ENCODE measurements at regions not wholly inside any gene's neighbourhood (a gene's known extent, or its start where the extent isn't known, plus 50 kb on each side); places are given as distances from the start of the nearest gene placed in this dataset.

DNA sequence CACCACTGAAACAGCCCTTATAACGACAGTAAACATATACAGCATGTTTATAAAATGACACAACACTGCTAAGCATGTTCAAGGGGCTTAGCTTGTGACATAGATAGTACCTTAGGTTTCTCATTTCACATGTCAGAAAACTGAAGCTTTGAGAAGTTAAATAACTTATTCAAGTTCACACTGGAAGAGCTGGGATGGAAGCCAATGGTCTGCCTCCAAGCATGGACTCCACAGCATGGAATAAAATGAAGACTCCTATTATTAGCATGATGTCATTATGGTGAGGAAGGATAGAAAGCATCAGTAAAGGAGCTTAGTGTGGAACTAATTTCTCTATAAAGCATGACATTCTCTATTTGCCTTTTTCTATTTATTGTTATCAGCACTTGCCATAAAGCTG is 316.7 kb downstream of the PLK2 start:
- Histone ChIP-seq H3K36me3 (ENCODE audit: insufficient read depth, low read depth, low read length) (no peaks in the 10 kb centered on the region), H3K27ac (ENCODE audit: low read length) (no peak overlapping the region), H3K4me3 (ENCODE audit: low read length) (no peak overlapping the region), H3K4me1 (ENCODE audit: insufficient read depth, low read length) (no peaks in the 10 kb centered on the region), H3K27me3 (ENCODE audit: insufficient read depth, low read length) (no peaks in the 10 kb centered on the region), H3K9ac (ENCODE audit: low read depth, low read length) (no peak overlapping the region), H3K9me3 (ENCODE audit: insufficient read depth, low read depth, low read length) (no peaks in the 10 kb centered on the region)

DNA sequence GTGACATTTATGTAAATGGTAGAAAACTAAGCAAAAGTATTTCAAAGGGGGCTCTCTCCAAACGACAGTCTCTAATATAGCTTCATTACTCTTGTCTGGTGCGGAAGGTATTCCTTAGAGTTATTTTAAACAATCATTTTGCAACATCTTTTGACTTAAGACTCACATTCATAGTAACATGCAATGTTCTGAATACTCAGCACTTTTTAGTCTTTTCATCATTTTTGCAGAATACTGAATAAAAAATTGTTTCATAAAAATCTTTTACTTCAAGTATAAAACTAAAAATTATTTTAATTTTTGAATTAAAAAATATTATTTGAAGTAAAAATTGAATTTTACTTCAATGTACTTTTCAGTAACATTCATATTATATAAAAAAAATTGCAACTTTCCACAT is 321.1 kb downstream of the PLK2 start:
- H3K27me3 ChIP-seq (ENCODE audit: insufficient read depth, low read length), result no peaks in the 10 kb centered on the region
- H3K9ac ChIP-seq (ENCODE audit: low read depth, low read length), result no peak overlapping the region
- H3K27ac ChIP-seq (ENCODE audit: low read length), result no peak overlapping the region
- no peaks in the 10 kb centered on the region for H3K9me3 ChIP-seq (ENCODE audit: insufficient read depth, low read depth, low read length)
- H3K4me1 ChIP-seq (ENCODE audit: insufficient read depth, low read length), result no peaks in the 10 kb centered on the region; the same call in 1 of the 2 replicates
- no peak overlapping the region for H3K4me3 ChIP-seq (ENCODE audit: low read length)
- no peaks in the 10 kb centered on the region for H3K36me3 ChIP-seq (ENCODE audit: insufficient read depth, low read depth, low read length)

GRCh38 chr5:58136406-58136805 is 323.5 kb downstream of the PLK2 start:
- no peaks in the 10 kb centered on the region for H3K9me3 ChIP-seq (ENCODE audit: insufficient read depth, low read depth, low read length)
- H3K27ac ChIP-seq (ENCODE audit: low read length), result no peak overlapping the region
- no peaks in the 10 kb centered on the region; the same call in 1 of the 2 replicates for H3K4me1 ChIP-seq (ENCODE audit: insufficient read depth, low read length)
- no peak overlapping the region for H3K4me3 ChIP-seq (ENCODE audit: low read length)
- no peak overlapping the region for H3K9ac ChIP-seq (ENCODE audit: low read depth, low read length)
- no peaks in the 10 kb centered on the region for H3K27me3 ChIP-seq (ENCODE audit: insufficient read depth, low read length)
- H3K36me3 ChIP-seq (ENCODE audit: insufficient read depth, low read depth, low read length), result no peaks in the 10 kb centered on the region

DNA sequence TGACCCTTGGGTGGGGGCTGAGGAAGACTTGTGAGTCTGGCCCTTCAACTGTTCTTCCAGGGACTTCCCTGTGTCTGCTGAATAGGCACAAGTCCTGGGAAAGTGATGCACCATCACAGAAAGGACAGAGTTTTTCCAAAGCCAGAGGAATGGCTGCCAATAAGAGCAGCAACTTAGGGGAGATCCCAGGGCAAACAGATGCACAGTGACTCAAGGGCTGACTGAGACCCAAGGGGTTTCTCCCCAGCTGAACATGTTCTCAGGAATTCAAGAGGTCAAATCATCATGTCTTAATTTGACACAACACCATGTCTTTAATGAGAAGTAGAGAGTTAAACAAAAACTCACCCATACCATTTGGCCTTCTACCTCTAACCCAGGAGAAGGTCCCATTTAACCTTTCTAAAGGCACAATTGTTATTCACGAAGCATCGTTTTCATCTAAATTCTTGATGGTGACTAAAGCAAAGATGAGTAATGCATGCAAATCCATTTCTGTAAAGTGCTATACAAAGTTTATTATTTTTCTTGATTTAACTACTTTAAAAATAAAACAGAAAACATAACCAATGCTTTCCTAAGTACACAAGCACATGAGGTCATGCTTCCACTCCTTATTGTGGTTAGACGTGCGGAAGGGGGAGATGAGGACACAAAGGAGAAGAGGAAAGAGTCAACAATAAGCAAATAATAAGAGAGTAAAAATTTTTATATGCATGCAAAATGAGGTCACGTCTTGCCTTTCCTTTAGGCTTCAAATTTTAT is 324.1 kb downstream of the PLK2 start:
- no peaks in the 10 kb centered on the region; the same call in 1 of the 2 replicates for H3K4me1 ChIP-seq (ENCODE audit: insufficient read depth, low read length)
- H3K27me3 ChIP-seq (ENCODE audit: insufficient read depth, low read length), result no peaks in the 10 kb centered on the region
- no peak overlapping the region for H3K4me3 ChIP-seq (ENCODE audit: low read length)
- no peaks in the 10 kb centered on the region for H3K9me3 ChIP-seq (ENCODE audit: insufficient read depth, low read depth, low read length)
- H3K9ac ChIP-seq (ENCODE audit: low read depth, low read length), result no peak overlapping the region
- no peaks in the 10 kb centered on the region for H3K36me3 ChIP-seq (ENCODE audit: insufficient read depth, low read depth, low read length)
- H3K27ac ChIP-seq (ENCODE audit: low read length), result no peak overlapping the region

DNA sequence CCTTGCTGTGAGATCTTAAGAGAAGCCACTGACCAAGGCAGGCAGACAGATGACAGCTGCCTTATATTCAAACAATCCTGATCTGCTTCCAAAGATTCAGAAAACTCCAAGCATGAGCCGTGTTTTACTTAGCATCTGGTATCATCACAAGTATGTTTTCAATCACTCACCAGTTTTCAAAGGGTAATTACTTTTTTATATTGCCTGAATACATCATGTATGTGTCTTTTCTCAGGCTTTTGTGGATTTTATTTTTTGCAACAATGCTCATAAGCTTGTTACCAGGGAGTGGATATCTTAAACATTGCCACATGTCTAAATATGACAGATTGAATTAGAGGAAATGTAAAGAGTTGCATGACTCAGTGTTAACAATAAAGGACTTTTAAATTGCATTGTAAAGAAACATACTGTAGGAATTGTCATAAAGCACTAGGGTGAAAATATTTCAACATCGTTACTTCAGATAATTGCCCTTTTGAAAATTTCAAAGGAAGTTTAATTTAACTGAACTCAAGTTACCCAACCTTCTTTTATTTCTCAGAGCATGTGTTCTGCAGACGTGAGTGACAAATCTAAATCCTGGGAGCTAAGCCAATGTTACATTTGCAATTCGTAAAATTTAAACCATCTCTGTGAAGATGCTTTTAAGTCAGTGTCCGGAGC is 326.1 kb downstream of the PLK2 start:
- H3K4me1 ChIP-seq (ENCODE audit: insufficient read depth, low read length), result no peaks in the 10 kb centered on the region; the same call in 1 of the 2 replicates
- H3K9me3 ChIP-seq (ENCODE audit: insufficient read depth, low read depth, low read length), result no peaks in the 10 kb centered on the region
- H3K9ac ChIP-seq (ENCODE audit: low read depth, low read length), result no peak overlapping the region
- H3K27ac ChIP-seq (ENCODE audit: low read length), result no peak overlapping the region
- H3K4me3 ChIP-seq (ENCODE audit: low read length), result no peak overlapping the region
- H3K27me3 ChIP-seq (ENCODE audit: insufficient read depth, low read length), result no peaks in the 10 kb centered on the region
- no peaks in the 10 kb centered on the region for H3K36me3 ChIP-seq (ENCODE audit: insufficient read depth, low read depth, low read length)

DNA sequence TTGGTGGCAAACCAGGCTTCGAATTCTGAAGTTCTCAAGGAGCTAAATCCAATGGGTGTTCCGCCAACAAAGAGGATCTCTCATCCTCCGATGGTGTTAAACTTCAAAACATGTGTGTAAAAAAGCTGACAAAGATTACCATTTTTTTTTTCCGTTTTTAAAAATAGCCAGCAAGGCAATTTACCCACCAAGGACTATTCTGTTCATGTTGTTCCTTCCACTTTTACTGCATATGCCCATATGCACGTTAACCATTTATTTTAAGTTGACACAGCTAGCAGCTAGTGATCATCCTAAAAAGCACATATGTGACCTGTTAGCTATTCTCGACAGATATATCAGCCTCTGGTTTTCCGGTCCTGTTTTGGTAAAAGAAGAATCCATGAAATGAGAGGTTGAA is 326.7 kb downstream of the PLK2 start:
- Histone ChIP-seq H3K27me3 (ENCODE audit: insufficient read depth, low read length) (no peaks in the 10 kb centered on the region), H3K4me1 (ENCODE audit: insufficient read depth, low read length) (no peaks in the 10 kb centered on the region; the same call in 1 of the 2 replicates), H3K9ac (ENCODE audit: low read depth, low read length) (no peak overlapping the region), H3K27ac (ENCODE audit: low read length) (no peak overlapping the region), H3K4me3 (ENCODE audit: low read length) (no peak overlapping the region), H3K9me3 (ENCODE audit: insufficient read depth, low read depth, low read length) (no peaks in the 10 kb centered on the region), H3K36me3 (ENCODE audit: insufficient read depth, low read depth, low read length) (no peaks in the 10 kb centered on the region)

- Histone ChIP-seq H3K27ac (ENCODE audit: low read length) (no peak overlapping the region), H3K4me1 (ENCODE audit: insufficient read depth, low read length) (no peaks in the 10 kb centered on the region), H3K4me3 (ENCODE audit: low read length) (no peak overlapping the region), H3K9me3 (ENCODE audit: insufficient read depth, low read depth, low read length) (no peaks in the 10 kb centered on the region), H3K27me3 (ENCODE audit: insufficient read depth, low read length) (no peaks in the 10 kb centered on the region), H3K36me3 (ENCODE audit: insufficient read depth, low read depth, low read length) (no peaks in the 10 kb centered on the region), H3K9ac (ENCODE audit: low read depth, low read length) (no peak overlapping the region)
These were observed 332.3 kb downstream of the PLK2 start for GRCh38 chr5:58127255-58128220.

GRCh38 chr5:58123501-58123900 is 336.4 kb downstream of the PLK2 start:
- no peaks in the 10 kb centered on the region for H3K9me3 ChIP-seq (ENCODE audit: insufficient read depth, low read depth, low read length)
- no peaks in the 10 kb centered on the region for H3K36me3 ChIP-seq (ENCODE audit: insufficient read depth, low read depth, low read length)
- H3K4me3 ChIP-seq (ENCODE audit: low read length), result no peak overlapping the region
- H3K4me1 ChIP-seq (ENCODE audit: insufficient read depth, low read length), result no peaks in the 10 kb centered on the region
- no peak overlapping the region for H3K9ac ChIP-seq (ENCODE audit: low read depth, low read length)
- H3K27ac ChIP-seq (ENCODE audit: low read length), result no peak overlapping the region
- H3K27me3 ChIP-seq (ENCODE audit: insufficient read depth, low read length), result no peaks in the 10 kb centered on the region

GRCh38 chr5:58122848-58123392 is 337.0 kb downstream of the PLK2 start:
- Histone ChIP-seq H3K36me3 (ENCODE audit: insufficient read depth, low read depth, low read length) (no peaks in the 10 kb centered on the region), H3K27me3 (ENCODE audit: insufficient read depth, low read length) (no peaks in the 10 kb centered on the region), H3K27ac (ENCODE audit: low read length) (no peak overlapping the region), H3K9ac (ENCODE audit: low read depth, low read length) (no peak overlapping the region), H3K9me3 (ENCODE audit: insufficient read depth, low read depth, low read length) (no peaks in the 10 kb centered on the region), H3K4me3 (ENCODE audit: low read length) (no peak overlapping the region), H3K4me1 (ENCODE audit: insufficient read depth, low read length) (no peaks in the 10 kb centered on the region)

DNA sequence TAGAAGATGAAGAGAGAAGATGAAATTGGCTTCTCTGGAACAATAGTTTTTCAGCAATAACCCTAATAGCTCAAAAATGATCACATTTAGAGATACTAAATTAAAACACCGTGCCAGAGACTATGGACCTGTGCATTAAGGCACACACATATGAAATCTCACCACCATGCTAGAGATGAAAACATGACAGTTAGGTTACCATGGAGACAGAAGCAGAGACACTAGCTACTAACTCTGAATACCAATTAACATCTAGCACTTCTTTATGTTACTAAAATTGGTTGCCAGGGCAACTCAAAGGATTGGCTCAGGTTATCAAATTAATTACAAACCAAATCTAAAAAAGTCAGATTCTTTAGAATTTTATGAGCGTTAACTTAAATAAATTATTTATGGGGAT is 337.7 kb downstream of the PLK2 start:
- Histone ChIP-seq H3K36me3 (ENCODE audit: insufficient read depth, low read depth, low read length) (no peaks in the 10 kb centered on the region), H3K4me3 (ENCODE audit: low read length) (no peak overlapping the region), H3K9me3 (ENCODE audit: insufficient read depth, low read depth, low read length) (no peaks in the 10 kb centered on the region), H3K27ac (ENCODE audit: low read length) (no peak overlapping the region), H3K27me3 (ENCODE audit: insufficient read depth, low read length) (no peaks in the 10 kb centered on the region), H3K9ac (ENCODE audit: low read depth, low read length) (no peak overlapping the region), H3K4me1 (ENCODE audit: insufficient read depth, low read length) (no peaks in the 10 kb centered on the region)

- no peaks in the 10 kb centered on the region for H3K27me3 ChIP-seq (ENCODE audit: insufficient read depth, low read length)
- H3K9me3 ChIP-seq (ENCODE audit: insufficient read depth, low read depth, low read length), result no peaks in the 10 kb centered on the region
- no peak overlapping the region for H3K27ac ChIP-seq (ENCODE audit: low read length)
- H3K9ac ChIP-seq (ENCODE audit: low read depth, low read length), result no peak overlapping the region
- H3K4me3 ChIP-seq (ENCODE audit: low read length), result no peak overlapping the region
- no peaks in the 10 kb centered on the region for H3K36me3 ChIP-seq (ENCODE audit: insufficient read depth, low read depth, low read length)
- no peaks in the 10 kb centered on the region for H3K4me1 ChIP-seq (ENCODE audit: insufficient read depth, low read length)
These were observed 338.5 kb downstream of the PLK2 start for GRCh38 chr5:58121391-58121790.
